Dermis blood vessel endothelial cell (primary cell): ENCODE measurements at regions not wholly inside any gene's neighbourhood (a gene's known extent, or its start where the extent isn't known, plus 50 kb on each side); places are given as distances from the start of the nearest gene placed in this dataset.
A peak's percentile ranks its signal among the peaks of the same experiment; 100 is the strongest.

Experiments
- DNase-seq: peaks from one replicate; pipeline ENCODE4 v3.0.0; 2010

GRCh38 chr9:89234205-89235067 is 55.8 kb upstream of the SHC3 start:
- DNase-seq = no peak

- no peak for DNase-seq
Observed at GRCh38 chr9:89236955-89237573, 58.4 kb upstream of the SHC3 start.

- no peak for DNase-seq
Observed at GRCh38 chr9:89238424-89238823, 59.8 kb upstream of the SHC3 start.

- DNase-seq = no peak
Observed at GRCh38 chr9:89243296-89244061, 64.9 kb upstream of the SHC3 start.

GRCh38 chr9:89246840-89247239 is 64.2 kb upstream of the CKS2 start:
- DNase-seq = no peak

- DNase-seq = peak; percentile 39
Observed at GRCh38 chr9:89247431-89248353, 63.3 kb upstream of the CKS2 start.

- DNase-seq = no peak
Observed at GRCh38 chr9:89249001-89249400, 62.0 kb upstream of the CKS2 start.

GRCh38 chr9:89252651-89253267 is 58.2 kb upstream of the CKS2 start:
- no peak for DNase-seq

- no peak for DNase-seq
Observed at GRCh38 chr9:89254058-89254772, 56.8 kb upstream of the CKS2 start.

- no peak for DNase-seq
Observed at GRCh38 chr9:89254773-89255125, 56.2 kb upstream of the CKS2 start.

- DNase-seq = no peak
Observed at GRCh38 chr9:89256225-89256624, 54.8 kb upstream of the CKS2 start.

- DNase-seq = no peak
Observed at GRCh38 chr9:89256642-89257041, 54.4 kb upstream of the CKS2 start.

GRCh38 chr9:89260525-89260924 is 50.5 kb upstream of the CKS2 start:
- no peak for DNase-seq
